Karpas-422 (cell line): ENCODE measurements at regions not wholly inside any gene's neighbourhood (a gene's known extent, or its start where the extent isn't known, plus 50 kb on each side); places are given as distances from the start of the nearest gene placed in this dataset.
A peak's percentile ranks its signal among the peaks of the same experiment; 100 is the strongest.

Experiments used
- DNase-seq: peaks from one replicate; pipeline ENCODE4 v3.0.0-alpha.2; 2015
- H2AFZ ChIP-seq: fragments of 200-600 bp; sonication (generic); 2 replicates; pipeline ENCODE4 v1.6.1; 2014; ENCODE audit warnings: antibody characterized with exemption, low read length, mixed read lengths
- H3K27ac ChIP-seq: fragments of 200-600 bp; sonication (generic); 2 replicates; pipeline ENCODE4 v1.5.1; 2014; ENCODE audit warnings: mild to moderate bottlenecking, low read length, moderate library complexity
- H3K27me3 ChIP-seq: fragments of 200-600 bp; sonication (generic); 2 replicates; pipeline ENCODE4 v1.6.1; 2014; ENCODE audit warnings: low read length, mixed read lengths
- H3K36me3 ChIP-seq: fragments of 200-600 bp; sonication (generic); 2 replicates; pipeline ENCODE4 v1.6.1; 2014; ENCODE audit warnings: low read length, mixed read lengths; ENCODE audit not compliant: insufficient read depth
- H3K4me1 ChIP-seq: fragments of 200-600 bp; sonication (generic); 2 replicates; pipeline ENCODE4 v1.6.1; 2014; ENCODE audit warnings: mild to moderate bottlenecking, low read length, mixed read lengths
- H3K4me2 ChIP-seq: fragments of 200-600 bp; sonication (generic); 2 replicates; pipeline ENCODE4 v1.6.1; 2014; ENCODE audit warnings: low read length, low read depth, mild to moderate bottlenecking; ENCODE audit not compliant: poor library complexity, severe bottlenecking
- H3K4me3 ChIP-seq: fragments of 200-600 bp; sonication (generic); 2 replicates; pipeline ENCODE4 v1.5.1; 2014; ENCODE audit warnings: mild to moderate bottlenecking, antibody characterized with exemption, low read length, mixed read lengths
- H3K79me2 ChIP-seq: fragments of 200-600 bp; sonication (generic); 2 replicates; pipeline ENCODE4 v1.6.1; 2014; ENCODE audit warnings: mild to moderate bottlenecking, low read length, mixed read lengths
- H3K9ac ChIP-seq: fragments of 200-600 bp; sonication (generic); 2 replicates; pipeline ENCODE4 v1.6.0; 2014; ENCODE audit warnings: low read length
- H3K9me2 ChIP-seq: fragments of 200-600 bp; sonication (generic), shearing (Covaris generic); replicated peaks from 2 replicates; pipeline ENCODE4 v1.6.0; 2014; ENCODE audit warnings: mild to moderate bottlenecking, low read length, moderate library complexity; ENCODE audit not compliant: insufficient read depth
- H3K9me3 ChIP-seq: fragments of 300-700, 200-600 bp; sonication (generic); 2 replicates; pipeline ENCODE4 v1.6.1; 2014; ENCODE audit warnings: low read length, mixed read lengths
- H4K20me1 ChIP-seq: fragments of 200-600 bp; sonication (generic); 2 replicates; pipeline ENCODE4 v1.6.1; 2014; ENCODE audit warnings: mild to moderate bottlenecking, antibody characterized with exemption, low read length, low read depth; ENCODE audit not compliant: insufficient read depth

GRCh38 chr18:43601432-43601831, 324.1 kb upstream of the SYT4 start:
- H4K20me1 ChIP-seq = no peaks in the 10 kb centered on the region
- H2AFZ ChIP-seq = no peak overlapping the region
- H3K4me1 ChIP-seq = no peaks in the 10 kb centered on the region
- H3K36me3 ChIP-seq = no peaks in the 10 kb centered on the region
- H3K79me2 ChIP-seq = no peaks in the 10 kb centered on the region
- no peaks in the 10 kb centered on the region for H3K9me2 ChIP-seq
- H3K9ac ChIP-seq = no peak overlapping the region
- H3K27me3 ChIP-seq = no peaks in the 10 kb centered on the region
- H3K9me3 ChIP-seq = no peaks in the 10 kb centered on the region; the same call in 1 of the 2 replicates
- no peak overlapping the region for H3K4me2 ChIP-seq
- no peak overlapping the region for H3K4me3 ChIP-seq
- DNase-seq = no peak
- no peak overlapping the region for H3K27ac ChIP-seq

- H3K79me2 ChIP-seq = no peaks in the 10 kb centered on the region
- H3K4me2 ChIP-seq = no peak overlapping the region
- no peaks in the 10 kb centered on the region for H3K9me2 ChIP-seq
- H3K4me3 ChIP-seq = no peak overlapping the region
- no peaks in the 10 kb centered on the region; the same call in 1 of the 2 replicates for H3K9me3 ChIP-seq
- H2AFZ ChIP-seq = no peak overlapping the region
- H3K36me3 ChIP-seq = no peaks in the 10 kb centered on the region
- H3K4me1 ChIP-seq = no peaks in the 10 kb centered on the region
- no peak overlapping the region for H3K9ac ChIP-seq
- no peaks in the 10 kb centered on the region for H4K20me1 ChIP-seq
- H3K27me3 ChIP-seq = no peaks in the 10 kb centered on the region
- DNase-seq = no peak
- H3K27ac ChIP-seq = no peak overlapping the region
Observed at GRCh38 chr18:43605224-43605623, 327.9 kb upstream of the SYT4 start.

DNA sequence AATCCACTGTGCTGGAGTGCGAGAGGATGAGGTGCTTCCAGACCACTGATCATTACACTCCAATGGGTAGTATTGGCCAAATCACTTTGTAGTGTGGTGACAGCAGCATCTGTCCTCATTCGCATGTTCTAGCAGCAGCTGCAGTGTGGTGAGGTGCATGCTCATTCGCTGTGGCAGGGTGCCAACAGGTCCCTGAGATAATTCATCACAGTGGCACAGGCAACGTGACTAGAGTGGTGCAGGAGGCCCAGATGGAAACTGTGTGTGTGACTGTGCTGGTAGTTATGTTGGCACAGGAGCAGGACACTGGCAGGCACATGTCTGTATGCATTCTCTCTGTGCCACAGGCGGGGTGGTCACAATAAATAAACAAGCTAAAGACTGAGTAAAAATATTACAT, 329.5 kb upstream of the SYT4 start:
- H3K27ac ChIP-seq = no peak overlapping the region
- no peak overlapping the region for H3K4me3 ChIP-seq
- no peaks in the 10 kb centered on the region for H3K36me3 ChIP-seq
- H3K79me2 ChIP-seq = no peaks in the 10 kb centered on the region
- no peaks in the 10 kb centered on the region for H4K20me1 ChIP-seq
- no peaks in the 10 kb centered on the region for H3K9me2 ChIP-seq
- no peaks in the 10 kb centered on the region for H3K4me1 ChIP-seq
- no peak overlapping the region for H3K9ac ChIP-seq
- no peak overlapping the region for H2AFZ ChIP-seq
- no peaks in the 10 kb centered on the region; the same call in 1 of the 2 replicates for H3K9me3 ChIP-seq
- DNase-seq = no peak
- no peaks in the 10 kb centered on the region for H3K27me3 ChIP-seq
- H3K4me2 ChIP-seq = no peak overlapping the region

GRCh38 chr18:43620936-43621335, 343.6 kb upstream of the SYT4 start:
- no peaks in the 10 kb centered on the region for H3K9me3 ChIP-seq
- no peaks in the 10 kb centered on the region for H3K36me3 ChIP-seq
- no peaks in the 10 kb centered on the region for H3K9me2 ChIP-seq
- no peaks in the 10 kb centered on the region for H3K27me3 ChIP-seq
- H3K27ac ChIP-seq = no peak overlapping the region
- H3K9ac ChIP-seq = no peak overlapping the region
- no peak overlapping the region for H2AFZ ChIP-seq
- peak; percentile 69 for DNase-seq
- no peaks in the 10 kb centered on the region for H3K4me1 ChIP-seq
- H3K4me3 ChIP-seq = no peak overlapping the region
- no peak overlapping the region for H3K4me2 ChIP-seq
- H4K20me1 ChIP-seq = no peaks in the 10 kb centered on the region
- H3K79me2 ChIP-seq = no peaks in the 10 kb centered on the region

GRCh38 chr18:43622024-43622423, 344.7 kb upstream of the SYT4 start:
- no peak for DNase-seq
- no peaks in the 10 kb centered on the region for H3K79me2 ChIP-seq
- no peaks in the 10 kb centered on the region for H3K36me3 ChIP-seq
- no peak overlapping the region for H3K9ac ChIP-seq
- H3K9me2 ChIP-seq = no peaks in the 10 kb centered on the region
- H3K27me3 ChIP-seq = no peaks in the 10 kb centered on the region
- no peak overlapping the region for H3K4me3 ChIP-seq
- H3K9me3 ChIP-seq = no peaks in the 10 kb centered on the region
- H4K20me1 ChIP-seq = no peaks in the 10 kb centered on the region
- H3K4me1 ChIP-seq = no peaks in the 10 kb centered on the region
- H3K27ac ChIP-seq = no peak overlapping the region
- no peak overlapping the region for H2AFZ ChIP-seq
- H3K4me2 ChIP-seq = no peak overlapping the region

GRCh38 chr18:43625582-43625981, 348.3 kb upstream of the SYT4 start:
- H3K79me2 ChIP-seq = no peaks in the 10 kb centered on the region
- no peak overlapping the region for H2AFZ ChIP-seq
- no peaks in the 10 kb centered on the region for H4K20me1 ChIP-seq
- DNase-seq = no peak
- no peak overlapping the region for H3K4me3 ChIP-seq
- H3K4me2 ChIP-seq = no peak overlapping the region
- no peak overlapping the region for H3K27ac ChIP-seq
- no peaks in the 10 kb centered on the region for H3K9me2 ChIP-seq
- H3K9me3 ChIP-seq = no peaks in the 10 kb centered on the region
- no peak overlapping the region for H3K9ac ChIP-seq
- no peaks in the 10 kb centered on the region for H3K36me3 ChIP-seq
- no peaks in the 10 kb centered on the region for H3K4me1 ChIP-seq
- H3K27me3 ChIP-seq = no peaks in the 10 kb centered on the region

DNA sequence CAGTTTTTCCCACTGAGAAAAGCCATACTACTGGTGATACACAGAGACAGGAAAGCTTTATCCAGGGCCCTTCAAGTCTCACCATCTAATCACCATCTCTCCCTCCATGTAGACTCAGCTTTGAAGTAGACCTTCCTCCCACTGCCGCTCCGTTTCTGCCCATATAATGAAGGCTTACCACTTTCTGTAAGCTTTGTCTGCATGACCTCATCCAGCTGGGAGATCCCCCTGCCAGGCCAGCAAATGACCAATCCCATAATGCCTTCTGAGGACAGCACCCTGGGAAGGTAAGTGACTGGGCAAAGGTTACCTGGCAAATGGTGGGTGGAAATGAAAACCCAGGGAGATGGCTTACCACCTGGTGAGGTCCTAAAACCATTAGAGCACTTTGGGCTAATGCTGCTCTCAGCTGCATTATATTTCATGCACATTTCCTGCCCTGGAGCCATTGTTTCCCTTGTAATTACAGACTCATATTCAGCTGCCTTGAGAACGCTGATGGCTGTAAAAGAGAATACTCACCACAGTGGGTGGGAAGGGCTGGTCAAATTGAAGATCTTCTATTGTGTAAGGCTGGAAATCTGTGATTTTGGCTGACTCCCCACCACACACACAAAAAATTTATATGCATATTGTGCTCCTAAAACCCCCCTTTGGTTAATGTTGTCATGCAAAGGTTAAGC, 350.7 kb upstream of the SYT4 start:
- Histone ChIP-seq H3K4me1 (no peaks in the 10 kb centered on the region), H3K9me2 (no peaks in the 10 kb centered on the region), H2AFZ (no peak overlapping the region), H3K27me3 (no peaks in the 10 kb centered on the region), H3K4me2 (no peak overlapping the region), H3K79me2 (no peaks in the 10 kb centered on the region), H3K4me3 (no peak overlapping the region), H3K9ac (no peak overlapping the region), H3K27ac (no peak overlapping the region), H3K36me3 (no peaks in the 10 kb centered on the region), H4K20me1 (no peaks in the 10 kb centered on the region), H3K9me3 (no peaks in the 10 kb centered on the region)
- no peak for DNase-seq

DNA sequence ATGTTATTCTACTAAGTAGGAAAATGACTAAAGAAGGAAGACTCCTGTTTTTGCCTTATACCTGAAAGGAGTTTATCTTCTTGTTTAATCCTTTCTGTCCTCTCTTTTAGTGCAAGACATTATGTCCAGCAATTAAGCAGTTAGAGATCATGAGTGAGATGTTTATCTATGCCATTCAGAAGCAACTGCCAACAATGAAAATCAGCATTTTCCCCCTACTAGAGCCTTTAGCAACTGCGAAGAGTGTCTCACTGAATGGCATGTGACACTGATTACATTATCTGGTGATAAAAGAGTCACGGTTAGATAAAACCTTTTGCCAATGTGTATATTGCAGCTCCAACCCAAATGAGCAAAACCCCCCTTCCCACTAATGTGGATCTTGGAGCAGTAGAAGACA, 357.7 kb upstream of the SYT4 start:
- no peak overlapping the region for H3K4me3 ChIP-seq
- no peaks in the 10 kb centered on the region for H3K36me3 ChIP-seq
- no peaks in the 10 kb centered on the region for H3K9me2 ChIP-seq
- H3K4me2 ChIP-seq = no peak overlapping the region
- no peak overlapping the region for H2AFZ ChIP-seq
- no peak for DNase-seq
- H4K20me1 ChIP-seq = no peaks in the 10 kb centered on the region
- no peak overlapping the region for H3K27ac ChIP-seq
- no peaks in the 10 kb centered on the region for H3K4me1 ChIP-seq
- no peaks in the 10 kb centered on the region for H3K9me3 ChIP-seq
- H3K9ac ChIP-seq = no peak overlapping the region
- H3K79me2 ChIP-seq = no peaks in the 10 kb centered on the region
- no peaks in the 10 kb centered on the region for H3K27me3 ChIP-seq
